Nephron progenitor cell (in vitro differentiated cells): ENCODE measurements at regions not wholly inside any gene's neighbourhood (a gene's known extent, or its start where the extent isn't known, plus 50 kb on each side); places are given as distances from the start of the nearest gene placed in this dataset.
"Not testable (repeated sequence)": the region's sequence is repeated elsewhere in the genome, so short reads cannot be mapped to it uniquely, and the experiment has no call there.

Experiments
- DNase-seq: peaks from one replicate; pipeline ENCODE4 v3.0.0; 2021
- H3K27ac Mint-ChIP-seq: 2 replicates; pipeline ENCODE4 v1.8.0; 2021; ENCODE audit warnings: mild to moderate bottlenecking, moderate library complexity, mixed read lengths
- H3K27me3 Mint-ChIP-seq: 2 replicates; pipeline ENCODE4 v1.8.0; 2021; ENCODE audit warnings: mild to moderate bottlenecking, low read depth, mixed read lengths; ENCODE audit not compliant: poor library complexity
- H3K36me3 Mint-ChIP-seq: 2 replicates; pipeline ENCODE4 v1.8.0; 2021; ENCODE audit warnings: low read depth, mixed read lengths
- H3K4me1 Mint-ChIP-seq: 2 replicates; pipeline ENCODE4 v1.8.0; 2021; ENCODE audit warnings: mixed read lengths
- H3K4me3 Mint-ChIP-seq: 2 replicates; pipeline ENCODE4 v1.8.0; 2021; ENCODE audit warnings: mild to moderate bottlenecking, moderate library complexity, mixed read lengths
- H3K9me3 Mint-ChIP-seq: 2 replicates; pipeline ENCODE4 v1.8.0; 2021; ENCODE audit warnings: mild to moderate bottlenecking, moderate library complexity, mixed read lengths
- CTCF ChIP-seq: fragments of 200-600 bp; sonication (generic); IDR thresholded peaks from 2 replicates; pipeline ENCODE4 v1.5.0; 2021; ENCODE audit warnings: antibody characterized with exemption

DNA sequence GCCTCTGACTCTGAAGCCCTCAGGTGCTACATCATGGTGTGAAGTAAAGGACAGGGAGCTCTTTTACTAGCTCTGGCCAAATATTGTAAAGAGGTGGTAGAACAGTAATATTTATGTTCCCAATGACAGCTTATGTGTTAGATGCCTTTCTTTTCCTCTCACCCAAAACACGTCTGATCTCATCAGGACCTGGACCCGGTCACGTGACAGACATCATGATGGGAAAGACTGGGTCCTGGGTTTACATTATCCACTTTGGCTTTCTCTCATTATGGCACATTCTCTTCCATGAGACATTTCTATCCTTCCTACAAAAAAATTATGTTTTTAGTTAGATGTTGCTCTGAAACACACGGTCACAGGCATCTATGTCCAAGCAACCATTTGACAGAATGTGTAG, 548.7 kb upstream of the CDH7 start:
- Mint-ChIP-seq H3K27me3 (no peaks in the 10 kb centered on the region), H3K4me1 (peaks cover 8% of the 10 kb centered on the region), H3K4me3 (no peak overlapping the region), H3K27ac (no peak overlapping the region), H3K9me3 (no peaks in the 10 kb centered on the region), H3K36me3 (no peaks in the 10 kb centered on the region)
- no peak for TF ChIP-seq CTCF
- no peak for DNase-seq

- Mint-ChIP-seq H3K4me3 (no peak overlapping the region), H3K36me3 (no peaks in the 10 kb centered on the region), H3K9me3 (peaks cover 26% of the 10 kb centered on the region), H3K27me3 (no peaks in the 10 kb centered on the region), H3K27ac (no peak overlapping the region), H3K4me1 (no peaks in the 10 kb centered on the region)
- no peak for DNase-seq
- no peak for TF ChIP-seq CTCF
Observed at GRCh38 chr18:65175681-65176080, 575.1 kb upstream of the CDH7 start.

GRCh38 chr18:65162086-65162485, 588.7 kb upstream of the CDH7 start:
- not testable (repeated sequence) for H3K27me3 Mint-ChIP-seq, H3K4me3 Mint-ChIP-seq
- peaks cover 22% of the 10 kb centered on the region for H3K9me3 Mint-ChIP-seq

GRCh38 chr18:65146482-65147021, 604.3 kb upstream of the CDH7 start:
- Mint-ChIP-seq H3K4me3 (no peak overlapping the region), H3K27me3 (peaks cover 8% of the 10 kb centered on the region), H3K27ac (no peak overlapping the region), H3K36me3 (no peaks in the 10 kb centered on the region), H3K9me3 (peaks cover 3% of the 10 kb centered on the region), H3K4me1 (no peaks in the 10 kb centered on the region)
- TF ChIP-seq CTCF, result no peak
- no peak for DNase-seq

More at GRCh38 chr18:65162086-65162485, 588.7 kb upstream of the CDH7 start:
- not testable (repeated sequence) for H3K27ac Mint-ChIP-seq, H3K4me1 Mint-ChIP-seq, DNase-seq, H3K36me3 Mint-ChIP-seq

GRCh38 chr18:65145312-65145711, 605.5 kb upstream of the CDH7 start:
- no peak overlapping the region for H3K27ac Mint-ChIP-seq
- no peak overlapping the region for H3K4me3 Mint-ChIP-seq
- no peak for TF ChIP-seq CTCF
- no peaks in the 10 kb centered on the region for H3K9me3 Mint-ChIP-seq
- DNase-seq, result no peak
- no peaks in the 10 kb centered on the region for H3K4me1 Mint-ChIP-seq
- H3K36me3 Mint-ChIP-seq, result no peaks in the 10 kb centered on the region
- peaks cover 8% of the 10 kb centered on the region for H3K27me3 Mint-ChIP-seq

DNA sequence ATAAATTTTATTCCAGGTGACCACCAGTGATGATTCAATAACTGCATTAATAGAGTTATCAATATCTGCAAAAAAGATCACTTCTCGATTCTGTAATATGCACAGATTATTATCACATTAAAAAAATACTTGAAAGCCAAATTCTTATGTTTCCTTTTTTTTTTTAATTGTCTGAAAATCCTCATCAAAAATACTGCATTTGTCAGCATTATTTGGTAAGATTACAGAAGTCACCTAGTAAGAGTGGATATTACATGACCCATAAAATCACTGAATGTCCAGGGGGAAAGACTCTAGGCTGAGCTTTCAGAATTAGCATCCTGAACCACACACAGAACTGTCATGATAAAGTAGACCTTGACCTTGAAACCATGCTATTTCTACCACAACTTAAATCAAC, 617.2 kb upstream of the CDH7 start:
- H3K4me1 Mint-ChIP-seq, result no peaks in the 10 kb centered on the region
- H3K27ac Mint-ChIP-seq, result no peak overlapping the region
- peaks cover 6% of the 10 kb centered on the region for H3K9me3 Mint-ChIP-seq
- no peak for TF ChIP-seq CTCF
- H3K36me3 Mint-ChIP-seq, result no peaks in the 10 kb centered on the region
- peaks cover 5% of the 10 kb centered on the region for H3K27me3 Mint-ChIP-seq
- H3K4me3 Mint-ChIP-seq, result no peak overlapping the region
- DNase-seq, result no peak
